Activated CD4-positive, alpha-beta T cell treated with anti-CD3 and anti-CD28 coated beads, Interleukin-2, amount 50 U/mL, for 24 hours (primary cell): ENCODE measurements at regions not wholly inside any gene's neighbourhood (a gene's known extent, or its start where the extent isn't known, plus 50 kb on each side); places are given as distances from the start of the nearest gene placed in this dataset.
A peak's percentile ranks its signal among the peaks of the same experiment; 100 is the strongest.

Experiments
- DNase-seq, 2 donors: peaks; one replicate each; pipeline ENCODE4 v3.0.0-alpha.2; 2020; ENCODE audit warnings: low read depth in 1 of 2, low spot score in 1 of 2

GRCh38 chr21:25384782-25385181, 222.5 kb downstream of the MRPL39 start:
- no peak for DNase-seq

- no peak for DNase-seq
Observed at GRCh38 chr21:25383545-25383944, 223.7 kb downstream of the MRPL39 start.

- DNase-seq, result no peak
Observed at GRCh38 chr21:25381936-25382452, 225.3 kb downstream of the MRPL39 start.

- no peak for DNase-seq
Observed at GRCh38 chr21:25375675-25376074, 231.6 kb downstream of the MRPL39 start.

GRCh38 chr21:25373126-25374082, 233.9 kb downstream of the MRPL39 start:
- no peak for DNase-seq

GRCh38 chr21:25371841-25372425, 235.3 kb downstream of the MRPL39 start:
- DNase-seq, result no peak

- DNase-seq, result peak in 1 of 2 donors; percentile 3
Observed at GRCh38 chr21:25370311-25370744, 237.0 kb downstream of the MRPL39 start.

- DNase-seq, result no peak
Observed at GRCh38 chr21:25369524-25370300, 237.6 kb downstream of the MRPL39 start.

GRCh38 chr21:25368531-25368930, 238.8 kb downstream of the MRPL39 start:
- no peak for DNase-seq

- DNase-seq, result no peak
Observed at GRCh38 chr21:25366116-25366515, 241.2 kb downstream of the MRPL39 start.

- DNase-seq, result no peak
Observed at GRCh38 chr21:25362375-25363267, 244.7 kb downstream of the MRPL39 start.

GRCh38 chr21:25361765-25362164, 245.5 kb downstream of the MRPL39 start:
- no peak for DNase-seq

GRCh38 chr21:25361097-25361496, 246.2 kb downstream of the MRPL39 start:
- no peak for DNase-seq

- DNase-seq, result no peak
Observed at GRCh38 chr21:25360593-25360992, 246.7 kb downstream of the MRPL39 start.

- no peak for DNase-seq
Observed at GRCh38 chr21:25359724-25360123, 247.6 kb downstream of the MRPL39 start.

GRCh38 chr21:25350056-25350455, 257.2 kb downstream of the MRPL39 start:
- no peak for DNase-seq

- DNase-seq, result no peak
Observed at GRCh38 chr21:25343774-25344545, 263.3 kb downstream of the MRPL39 start.

GRCh38 chr21:25342816-25343215, 264.5 kb downstream of the MRPL39 start:
- DNase-seq, result no peak

GRCh38 chr21:25341981-25342380, 265.3 kb downstream of the MRPL39 start:
- DNase-seq, result no peak

GRCh38 chr21:25338415-25338814, 268.9 kb downstream of the MRPL39 start:
- DNase-seq, result no peak
